SK-N-SH (cell line): ENCODE measurements at regions not wholly inside any gene's neighbourhood (a gene's known extent, or its start where the extent isn't known, plus 50 kb on each side); places are given as distances from the start of the nearest gene placed in this dataset.

ENCODE experiments used
- CTCF ChIA-PET: fragments of 300-600, 350-600 bp; formaldehyde crosslinking; extraction: SDS; loops from one replicate; lab custom pipeline; 2021; lab: Yijun Ruan, JAX
- POLR2A ChIA-PET: fragments of 350-600 bp; sonication (Branson Sonifier 250); formaldehyde crosslinking; extraction: SDS; loops from one replicate; lab custom pipeline; 2020; ENCODE audit warnings: antibody characterized with exemption, inconsistent platforms; lab: Yijun Ruan, JAX
- DNase-seq: peaks from one replicate; pipeline ENCODE4 v3.0.0; 2012
- H2AFZ ChIP-seq: fragments of 200-600 bp; sonication (generic); 2 replicates; pipeline ENCODE4 v1.8.1; 2016; ENCODE audit warnings: antibody characterized with exemption, mild to moderate bottlenecking, low read depth
- H3F3A ChIP-seq: fragments of 200-600 bp; sonication (generic); replicated peaks from 2 replicates; pipeline ENCODE3; 2016; ENCODE audit warnings: antibody characterized with exemption, mild to moderate bottlenecking; ENCODE audit not compliant: insufficient read depth
- H3K27ac ChIP-seq, 2 experiments: fragments of 200-500 bp in 1 of 2; fragments of 200-600 bp in 1 of 2; sonication (Bioruptor generic) in 1 of 2; sonication (generic), shearing (Covaris generic) in 1 of 2; 2 replicates each; pipeline versions ENCODE4 v1.5.1 to v1.6.1; 2014 to 2016; ENCODE audit warnings: low read depth in 2 of 2, inconsistent platforms in 1 of 2, low read length in 1 of 2, mild to moderate bottlenecking in 1 of 2, mixed read lengths in 1 of 2
- H3K27me3 ChIP-seq: fragments of 200-600 bp; sonication (generic), shearing (Covaris generic); 2 replicates; pipeline ENCODE4 v1.6.1; 2016; ENCODE audit warnings: mixed run types; ENCODE audit not compliant: insufficient read depth
- H3K36me3 ChIP-seq, 2 experiments: fragments of 200-500 bp in 1 of 2; fragments of 200-600 bp in 1 of 2; sonication (Bioruptor generic) in 1 of 2; sonication (generic) in 1 of 2; replicated peaks in 1 of 2; 2 replicates each; pipeline versions ENCODE3 to v1.5.1; 2014 to 2016; ENCODE audit warnings: low read length in 1 of 2, mild to moderate bottlenecking in 1 of 2; ENCODE audit not compliant: insufficient read depth in 2 of 2, control insufficient read depth in 1 of 2
- H3K4me1 ChIP-seq, 2 experiments: fragments of 200-500 bp in 1 of 2; fragments of 200-600 bp in 1 of 2; sonication (Bioruptor generic) in 1 of 2; sonication (generic), shearing (Covaris generic) in 1 of 2; 2 replicates each; pipeline versions ENCODE4 v1.5.1 to v1.6.1; 2014 to 2016; ENCODE audit warnings: low read depth in 1 of 2, low read length in 1 of 2, mixed run types in 1 of 2; ENCODE audit not compliant: insufficient read depth in 2 of 2, control insufficient read depth in 1 of 2
- H3K4me2 ChIP-seq: fragments of 200-600 bp; sonication (generic), shearing (Covaris generic); 2 replicates; pipeline ENCODE4 v1.6.1; 2017; ENCODE audit warnings: mixed run types
- H3K4me3 ChIP-seq, 2 experiments: fragments of 200-500 bp in 1 of 2; fragments of 200-600 bp in 1 of 2; sonication (Bioruptor generic) in 1 of 2; sonication (generic), shearing (Covaris generic) in 1 of 2; 2 replicates each; pipeline versions ENCODE4 v1.5.1 to v1.8.1; 2014 to 2016; ENCODE audit warnings: low read depth in 2 of 2, inconsistent platforms in 1 of 2, low read length in 1 of 2, mild to moderate bottlenecking in 1 of 2, mixed read lengths in 1 of 2, moderate library complexity in 1 of 2
- H3K79me2 ChIP-seq: fragments of 200-600 bp; sonication (generic); 2 replicates; pipeline ENCODE4 v1.8.1; 2017; ENCODE audit warnings: mild to moderate bottlenecking; ENCODE audit not compliant: insufficient read depth
- H3K9ac ChIP-seq: fragments of 200-600 bp; sonication (generic); 2 replicates; pipeline ENCODE4 v1.6.1; 2017; ENCODE audit warnings: mixed run types
- H3K9me2 ChIP-seq: fragments of 200-600 bp; sonication (generic); 2 replicates; pipeline ENCODE4 v1.6.1; 2017; ENCODE audit warnings: mixed run types
- H3K9me3 ChIP-seq: fragments of 200-600 bp; sonication (generic); 2 replicates; pipeline ENCODE4 v1.6.1; 2017; ENCODE audit warnings: mixed run types, mild to moderate bottlenecking, moderate library complexity
- H4K20me1 ChIP-seq: fragments of 200-600 bp; sonication (generic); 2 replicates; pipeline ENCODE4 v1.6.1; 2017; ENCODE audit warnings: mild to moderate bottlenecking, mixed run types; ENCODE audit not compliant: insufficient read depth
- CHD2 ChIP-seq: fragments of 150-350 bp; IDR thresholded peaks from 2 replicates; pipeline ENCODE4 v1.6.1; 2018; ENCODE audit warnings: low read length; ENCODE audit not compliant: partially characterized antibody
- CTCF ChIP-seq: fragments of 200-600 bp; sonication (generic); IDR thresholded peaks from 2 replicates; pipeline ENCODE4 v1.6.1; 2017; ENCODE audit warnings: antibody characterized with exemption, mild to moderate bottlenecking, moderate library complexity
- GATA2 ChIP-seq: sonication (generic); formaldehyde crosslinking; IDR thresholded peaks from 2 replicates; pipeline ENCODE4 v1.5.0; 2020; ENCODE audit warnings: mild to moderate bottlenecking, missing genetic modification reagents
- JUND ChIP-seq: IDR thresholded peaks from 2 replicates; pipeline ENCODE4 v1.4.0; 2012
- MEF2A ChIP-seq: IDR thresholded peaks from 2 replicates; pipeline ENCODE4 v1.4.0; 2012; ENCODE audit warnings: low read depth, borderline replicate concordance
- MXI1 ChIP-seq: IDR thresholded peaks from 2 replicates; pipeline ENCODE4 v1.6.1; 2012; ENCODE audit warnings: mild to moderate bottlenecking, low read depth, low read length, improper control_type of control experiment
- NFIC ChIP-seq: IDR thresholded peaks from 2 replicates; pipeline ENCODE4 v1.4.0; 2012; ENCODE audit warnings: borderline replicate concordance
- RAD21 ChIP-seq: IDR thresholded peaks from 2 replicates; pipeline ENCODE4 v1.6.1; 2012; ENCODE audit warnings: mild to moderate bottlenecking, low read length
- RXRA ChIP-seq: IDR thresholded peaks from 2 replicates; pipeline ENCODE4 v1.4.0; 2012; ENCODE audit warnings: low read depth, mild to moderate bottlenecking, borderline replicate concordance
- SMC3 ChIP-seq: IDR thresholded peaks from 2 replicates; pipeline ENCODE4 v1.6.1; 2012; ENCODE audit warnings: low read depth, low read length, improper control_type of control experiment
- TAF1 ChIP-seq: IDR thresholded peaks from 2 replicates; pipeline ENCODE4 v1.6.1; 2012; ENCODE audit warnings: low read depth, mild to moderate bottlenecking, low read length, moderate library complexity, borderline replicate concordance
- TCF12 ChIP-seq: IDR thresholded peaks from 2 replicates; pipeline ENCODE4 v1.4.0; 2012
- WGBS: methylation state at CpG from one replicate; pipeline ENCODE4 v1.1.6; 2017; ENCODE audit warnings: low lambda C conversion rate; 5-methylcytosine and 5-hydroxymethylcytosine counted together
- TF ChIP-seq, protein P1 (sequence below): fragments of 150-350 bp; IDR thresholded peaks from 2 replicates; pipeline ENCODE4 v1.6.1; 2016; ENCODE audit warnings: mild to moderate bottlenecking, low read depth, low read length
- TF ChIP-seq, protein P2 (sequence below): IDR thresholded peaks from 2 replicates; pipeline ENCODE4 v1.4.0; 2012; ENCODE audit warnings: low read depth, borderline replicate concordance

DNA sequence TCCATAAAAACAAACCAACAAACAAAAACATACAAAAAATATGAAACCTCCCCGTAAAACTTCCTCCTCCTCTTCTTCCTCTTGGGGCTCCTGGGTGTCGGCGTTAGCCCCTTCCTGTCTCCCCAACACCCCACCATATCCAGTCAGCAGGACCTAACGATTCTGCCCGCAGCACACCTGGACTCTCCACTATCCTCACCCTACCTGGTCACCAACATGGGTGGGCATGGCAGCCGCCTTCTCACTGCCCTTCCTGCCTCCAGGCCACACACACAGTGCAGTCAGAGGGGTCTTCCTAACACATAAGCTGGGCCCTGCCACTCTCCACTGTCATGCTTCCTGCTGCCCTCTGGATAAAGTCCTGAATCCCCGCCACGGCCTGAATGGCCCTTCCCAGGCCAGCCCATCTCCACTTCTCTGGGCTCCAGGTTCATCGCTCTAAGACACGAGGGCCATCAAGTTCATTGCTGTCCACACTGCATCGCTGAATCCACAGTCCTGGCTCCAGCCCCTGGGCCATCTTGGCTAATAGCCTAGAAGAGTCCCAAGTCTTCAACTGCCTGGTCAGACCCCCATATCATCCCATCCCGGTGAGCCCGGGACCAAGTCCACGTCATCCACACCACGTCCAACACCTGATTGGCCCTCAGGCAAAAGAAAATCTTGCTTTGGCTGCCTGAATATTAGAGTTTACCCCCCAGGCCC is 76.2 kb downstream of the IGLL1 start:
- WGBS, result 76% methylated on average over 15 of the region's 15 CpGs
- no peak overlapping the region for H3K4me2 ChIP-seq
- H3F3A ChIP-seq, result no peaks in the 10 kb centered on the region
- DNase-seq, result peak; percentile 19
- no peak overlapping the region for H3K4me3 ChIP-seq
- no peak overlapping the region for H2AFZ ChIP-seq
- no peaks in the 10 kb centered on the region for H3K9me2 ChIP-seq
- H3K9me3 ChIP-seq, result no peaks in the 10 kb centered on the region
- peaks cover 0 to 30% of the 10 kb centered on the region in 2 experiments; a peak in 1 of 4 replicates for H3K4me1 ChIP-seq
- H3K36me3 ChIP-seq, result no peaks in the 10 kb centered on the region
- H3K9ac ChIP-seq, result no peak overlapping the region
- ChIA-PET CTCF (no interaction called here), POLR2A (no interaction called here)
- no peaks in the 10 kb centered on the region for H4K20me1 ChIP-seq
- no peaks in the 10 kb centered on the region for H3K27me3 ChIP-seq
- TF ChIP-seq RAD21 (no peak), CHD2 (no peak), TAF1 (no peak), MXI1 (no peak), CTCF (no peak)
- no peak overlapping the region for H3K27ac ChIP-seq
- no peaks in the 10 kb centered on the region for H3K79me2 ChIP-seq

DNA sequence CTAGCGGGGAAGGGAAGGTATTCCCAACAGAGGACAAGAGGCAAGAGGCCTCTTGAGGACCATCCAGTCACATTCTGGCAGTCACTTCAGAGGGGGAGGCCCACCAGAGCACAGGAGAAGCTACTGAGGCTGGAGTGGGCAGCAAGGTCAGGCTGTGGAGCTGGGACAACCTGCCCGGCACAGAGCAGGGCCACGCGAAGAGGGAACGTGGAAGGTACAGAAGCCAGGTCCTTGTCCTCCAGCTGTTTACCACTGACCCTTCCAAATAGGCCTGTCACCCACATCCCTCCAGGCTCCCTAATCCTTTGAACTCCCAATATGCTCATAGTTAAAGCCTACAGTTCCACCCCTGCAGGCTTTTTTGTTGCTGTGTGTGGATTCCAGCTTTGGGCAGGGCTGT is 76.9 kb downstream of the IGLL1 start:
- Histone ChIP-seq H3K4me3 (no peak overlapping the region), H3K4me1 (peaks cover 0 to 30% of the 10 kb centered on the region in 2 experiments; a peak in 1 of 4 replicates), H3K9me3 (no peaks in the 10 kb centered on the region), H3K79me2 (no peaks in the 10 kb centered on the region), H4K20me1 (no peaks in the 10 kb centered on the region)
- DNase-seq, result peak; percentile 8
- TF ChIP-seq NFIC (no peak), RXRA (no peak), TCF12 (no peak), JUND (no peak), SMC3 (no peak), MEF2A (no peak), CHD2 (no peak), CTCF (no peak), GATA2 (CRISPR knock-in tag) (no peak)
- TF ChIP-seq, protein P1, sequence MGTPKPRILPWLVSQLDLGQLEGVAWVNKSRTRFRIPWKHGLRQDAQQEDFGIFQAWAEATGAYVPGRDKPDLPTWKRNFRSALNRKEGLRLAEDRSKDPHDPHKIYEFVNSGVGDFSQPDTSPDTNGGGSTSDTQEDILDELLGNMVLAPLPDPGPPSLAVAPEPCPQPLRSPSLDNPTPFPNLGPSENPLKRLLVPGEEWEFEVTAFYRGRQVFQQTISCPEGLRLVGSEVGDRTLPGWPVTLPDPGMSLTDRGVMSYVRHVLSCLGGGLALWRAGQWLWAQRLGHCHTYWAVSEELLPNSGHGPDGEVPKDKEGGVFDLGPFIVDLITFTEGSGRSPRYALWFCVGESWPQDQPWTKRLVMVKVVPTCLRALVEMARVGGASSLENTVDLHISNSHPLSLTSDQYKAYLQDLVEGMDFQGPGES, result no peak
- TF ChIP-seq, protein P2, sequence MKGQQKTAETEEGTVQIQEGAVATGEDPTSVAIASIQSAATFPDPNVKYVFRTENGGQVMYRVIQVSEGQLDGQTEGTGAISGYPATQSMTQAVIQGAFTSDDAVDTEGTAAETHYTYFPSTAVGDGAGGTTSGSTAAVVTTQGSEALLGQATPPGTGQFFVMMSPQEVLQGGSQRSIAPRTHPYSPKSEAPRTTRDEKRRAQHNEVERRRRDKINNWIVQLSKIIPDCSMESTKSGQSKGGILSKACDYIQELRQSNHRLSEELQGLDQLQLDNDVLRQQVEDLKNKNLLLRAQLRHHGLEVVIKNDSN, result no peak
- TF ChIP-seq, all 33 proteins: peak for 0
- POLR2A ChIA-PET, result no interaction called here
- CTCF ChIA-PET, result no interaction called here
- Histone ChIP-seq H2AFZ (no peak overlapping the region), H3K9me2 (no peaks in the 10 kb centered on the region), H3K27me3 (no peaks in the 10 kb centered on the region), H3F3A (no peaks in the 10 kb centered on the region), H3K9ac (no peak overlapping the region), H3K4me2 (no peak overlapping the region), H3K36me3 (no peaks in the 10 kb centered on the region), H3K27ac (no peak overlapping the region)
- WGBS, result 88% methylated on average over 5 of the region's 5 CpGs
